K562 (cell line): ENCODE measurements at regions not wholly inside any gene's neighbourhood (a gene's known extent, or its start where the extent isn't known, plus 50 kb on each side); places are given as distances from the start of the nearest gene placed in this dataset.

Experiments used
- ATF1 ChIP-seq, 2 experiments: fragments of 450-650 bp in 1 of 2; IDR thresholded peaks; 2 replicates each; pipeline ENCODE4 v1.6.1; 2016; ENCODE audit warnings: missing compliant biosample characterization in 1 of 2, missing genetic modification characterization in 1 of 2
- C11orf30 ChIP-seq: fragments of 450-650 bp; IDR thresholded peaks from 2 replicates; pipeline ENCODE4 v1.6.1; 2016; ENCODE audit warnings: low read depth, mild to moderate bottlenecking
- CHD2 ChIP-seq: IDR thresholded peaks from 2 replicates; pipeline ENCODE4 v1.6.1; 2011; ENCODE audit warnings: low read depth, low read length
- GMEB1 ChIP-seq: fragments of 250-450 bp; sonication (Bioruptor Pico); IDR thresholded peaks from 2 replicates; pipeline ENCODE4 v1.4.0; 2020; ENCODE audit warnings: mild to moderate bottlenecking
- HEY1 ChIP-seq: fragments of 250-450 bp; sonication (Bioruptor Pico); IDR thresholded peaks from 2 replicates; pipeline ENCODE4 v1.5.0; 2020; ENCODE audit warnings: mild to moderate bottlenecking, moderate library complexity, borderline replicate concordance
- MYBL2 ChIP-seq, 2 experiments: fragments of 450-650 bp in 1 of 2; sonication (generic) in 1 of 2; formaldehyde crosslinking in 1 of 2; IDR thresholded peaks; 2 replicates each; pipeline versions ENCODE4 v1.6.1 to v1.8.1; 2017 to 2022; ENCODE audit warnings: borderline replicate concordance in 1 of 2, inconsistent platforms in 1 of 2, low read depth in 1 of 2, mild to moderate bottlenecking in 1 of 2, missing genetic modification reagents in 1 of 2, moderate library complexity in 1 of 2
- NCOR1 ChIP-seq: fragments of 450-650 bp; IDR thresholded peaks from 2 replicates; pipeline ENCODE4 v1.6.1; 2016; ENCODE audit warnings: mild to moderate bottlenecking, moderate library complexity
- NR2C1 ChIP-seq, 2 experiments: fragments of 450-650 bp; IDR thresholded peaks; 2 replicates each; pipeline ENCODE4 v1.6.1; 2017; ENCODE audit warnings: mild to moderate bottlenecking in 2 of 2, antibody characterized with exemption in 1 of 2, inconsistent platforms in 1 of 2, missing compliant biosample characterization in 1 of 2, missing genetic modification characterization in 1 of 2
- NUFIP1 ChIP-seq: fragments of 450-650 bp; IDR thresholded peaks from 2 replicates; pipeline ENCODE4 v1.6.1; 2018; ENCODE audit not compliant: partially characterized antibody
- OTX1 ChIP-seq: fragments of 450-650 bp; formaldehyde crosslinking; IDR thresholded peaks from 2 replicates; pipeline ENCODE4 v1.4.0; 2022; ENCODE audit warnings: mild to moderate bottlenecking
- RAD51 ChIP-seq: fragments of 450-650 bp; IDR thresholded peaks from 2 replicates; pipeline ENCODE4 v1.7.1; 2016; ENCODE audit warnings: low read depth, mild to moderate bottlenecking, borderline replicate concordance
- RCOR1 ChIP-seq, 2 experiments: IDR thresholded peaks; 2 replicates each; pipeline ENCODE4 v1.6.1; 2012; ENCODE audit warnings: low read depth in 2 of 2, low read length in 2 of 2, borderline replicate concordance in 1 of 2, improper control_type of control experiment in 1 of 2
- TAF7 ChIP-seq: fragments of 450-650 bp; IDR thresholded peaks from 2 replicates; pipeline ENCODE4 v1.6.1; 2016; ENCODE audit warnings: missing genetic modification characterization, missing compliant biosample characterization
- WHSC1 ChIP-seq: IDR thresholded peaks from one replicate; pipeline ENCODE4 v1.6.1; 2012; ENCODE audit warnings: low read length, control low read depth, inconsistent platforms
- ZNF699 ChIP-seq: fragments of 250-450 bp; sonication (Bioruptor Pico); IDR thresholded peaks from 2 replicates; pipeline ENCODE4 v1.8.0; 2021; ENCODE audit warnings: mild to moderate bottlenecking, moderate library complexity; ENCODE audit not compliant: insufficient replicate concordance
- ZNF707 ChIP-seq: fragments of 250-450 bp; sonication (Bioruptor Pico); conservative IDR thresholded peaks from 2 replicates; pipeline ENCODE4 v1.8.0; 2022; ENCODE audit warnings: inconsistent platforms, mild to moderate bottlenecking, moderate library complexity
- ZNF830 ChIP-seq: fragments of 250-450 bp; sonication (Bioruptor Pico); IDR thresholded peaks from 2 replicates; pipeline ENCODE4 v1.5.0; 2021; ENCODE audit warnings: mild to moderate bottlenecking
- TF ChIP-seq, protein P1 (sequence below): fragments of 250-450 bp; sonication (Bioruptor Pico); IDR thresholded peaks from 2 replicates; pipeline ENCODE4 v1.4.0; 2020; ENCODE audit warnings: mild to moderate bottlenecking, moderate library complexity, borderline replicate concordance
- TF ChIP-seq, protein P2 (sequence below): sonication (generic); formaldehyde crosslinking; IDR thresholded peaks from 2 replicates; pipeline ENCODE4 v1.8.1; 2023; ENCODE audit warnings: missing genetic modification reagents, mild to moderate bottlenecking, borderline replicate concordance

- TF ChIP-seq, protein P1, sequence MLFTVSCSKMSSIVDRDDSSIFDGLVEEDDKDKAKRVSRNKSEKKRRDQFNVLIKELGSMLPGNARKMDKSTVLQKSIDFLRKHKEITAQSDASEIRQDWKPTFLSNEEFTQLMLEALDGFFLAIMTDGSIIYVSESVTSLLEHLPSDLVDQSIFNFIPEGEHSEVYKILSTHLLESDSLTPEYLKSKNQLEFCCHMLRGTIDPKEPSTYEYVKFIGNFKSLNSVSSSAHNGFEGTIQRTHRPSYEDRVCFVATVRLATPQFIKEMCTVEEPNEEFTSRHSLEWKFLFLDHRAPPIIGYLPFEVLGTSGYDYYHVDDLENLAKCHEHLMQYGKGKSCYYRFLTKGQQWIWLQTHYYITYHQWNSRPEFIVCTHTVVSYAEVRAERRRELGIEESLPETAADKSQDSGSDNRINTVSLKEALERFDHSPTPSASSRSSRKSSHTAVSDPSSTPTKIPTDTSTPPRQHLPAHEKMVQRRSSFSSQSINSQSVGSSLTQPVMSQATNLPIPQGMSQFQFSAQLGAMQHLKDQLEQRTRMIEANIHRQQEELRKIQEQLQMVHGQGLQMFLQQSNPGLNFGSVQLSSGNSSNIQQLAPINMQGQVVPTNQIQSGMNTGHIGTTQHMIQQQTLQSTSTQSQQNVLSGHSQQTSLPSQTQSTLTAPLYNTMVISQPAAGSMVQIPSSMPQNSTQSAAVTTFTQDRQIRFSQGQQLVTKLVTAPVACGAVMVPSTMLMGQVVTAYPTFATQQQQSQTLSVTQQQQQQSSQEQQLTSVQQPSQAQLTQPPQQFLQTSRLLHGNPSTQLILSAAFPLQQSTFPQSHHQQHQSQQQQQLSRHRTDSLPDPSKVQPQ, result no peak
- TF ChIP-seq ZNF830, result no peak
- TF ChIP-seq OTX1, result no peak
- no peak for TF ChIP-seq MYBL2 (IDR thresholded peaks at IDR 0.05; ENCODE audit: low read depth)
- TF ChIP-seq MYBL2 (CRISPR knock-in tag; IDR thresholded peaks at IDR 0.05; ENCODE audit: borderline replicate concordance), result no peak
- no peak for TF ChIP-seq CHD2
- TF ChIP-seq NR2C1 (IDR thresholded peaks at IDR 0.05), result no peak
- TF ChIP-seq NR2C1 (tag; IDR thresholded peaks at IDR 0.05), result no peak
- TF ChIP-seq TAF7 (tag), result no peak
- TF ChIP-seq WHSC1, result no peak
- no peak for TF ChIP-seq RCOR1 (IDR thresholded peaks at IDR 0.05; ENCODE audit: borderline replicate concordance in 1 of 2, low read depth in 2 of 2, low read length in 2 of 2)
- TF ChIP-seq ZNF699 (CRISPR knock-in tag), result no peak
- TF ChIP-seq NUFIP1, result no peak
- TF ChIP-seq, protein P2, sequence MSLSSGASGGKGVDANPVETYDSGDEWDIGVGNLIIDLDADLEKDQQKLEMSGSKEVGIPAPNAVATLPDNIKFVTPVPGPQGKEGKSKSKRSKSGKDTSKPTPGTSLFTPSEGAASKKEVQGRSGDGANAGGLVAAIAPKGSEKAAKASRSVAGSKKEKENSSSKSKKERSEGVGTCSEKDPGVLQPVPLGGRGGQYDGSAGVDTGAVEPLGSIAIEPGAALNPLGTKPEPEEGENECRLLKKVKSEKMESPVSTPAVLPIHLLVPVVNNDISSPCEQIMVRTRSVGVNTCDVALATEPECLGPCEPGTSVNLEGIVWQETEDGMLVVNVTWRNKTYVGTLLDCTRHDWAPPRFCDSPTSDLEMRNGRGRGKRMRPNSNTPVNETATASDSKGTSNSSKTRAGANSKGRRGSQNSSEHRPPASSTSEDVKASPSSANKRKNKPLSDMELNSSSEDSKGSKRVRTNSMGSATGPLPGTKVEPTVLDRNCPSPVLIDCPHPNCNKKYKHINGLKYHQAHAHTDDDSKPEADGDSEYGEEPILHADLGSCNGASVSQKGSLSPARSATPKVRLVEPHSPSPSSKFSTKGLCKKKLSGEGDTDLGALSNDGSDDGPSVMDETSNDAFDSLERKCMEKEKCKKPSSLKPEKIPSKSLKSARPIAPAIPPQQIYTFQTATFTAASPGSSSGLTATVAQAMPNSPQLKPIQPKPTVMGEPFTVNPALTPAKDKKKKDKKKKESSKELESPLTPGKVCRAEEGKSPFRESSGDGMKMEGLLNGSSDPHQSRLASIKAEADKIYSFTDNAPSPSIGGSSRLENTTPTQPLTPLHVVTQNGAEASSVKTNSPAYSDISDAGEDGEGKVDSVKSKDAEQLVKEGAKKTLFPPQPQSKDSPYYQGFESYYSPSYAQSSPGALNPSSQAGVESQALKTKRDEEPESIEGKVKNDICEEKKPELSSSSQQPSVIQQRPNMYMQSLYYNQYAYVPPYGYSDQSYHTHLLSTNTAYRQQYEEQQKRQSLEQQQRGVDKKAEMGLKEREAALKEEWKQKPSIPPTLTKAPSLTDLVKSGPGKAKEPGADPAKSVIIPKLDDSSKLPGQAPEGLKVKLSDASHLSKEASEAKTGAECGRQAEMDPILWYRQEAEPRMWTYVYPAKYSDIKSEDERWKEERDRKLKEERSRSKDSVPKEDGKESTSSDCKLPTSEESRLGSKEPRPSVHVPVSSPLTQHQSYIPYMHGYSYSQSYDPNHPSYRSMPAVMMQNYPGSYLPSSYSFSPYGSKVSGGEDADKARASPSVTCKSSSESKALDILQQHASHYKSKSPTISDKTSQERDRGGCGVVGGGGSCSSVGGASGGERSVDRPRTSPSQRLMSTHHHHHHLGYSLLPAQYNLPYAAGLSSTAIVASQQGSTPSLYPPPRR (CRISPR knock-in tag), result no peak
- no peak for TF ChIP-seq HEY1 (CRISPR knock-in tag)
- TF ChIP-seq ATF1 (CRISPR knock-in tag; IDR thresholded peaks at IDR 0.05), result no peak
- TF ChIP-seq ATF1 (tag; IDR thresholded peaks at IDR 0.05), result no peak
- TF ChIP-seq NCOR1, result peak; percentile 86
- no peak for TF ChIP-seq RAD51
- TF ChIP-seq C11orf30, result no peak
- TF ChIP-seq GMEB1, result no peak
- no peak for TF ChIP-seq ZNF707 (CRISPR knock-in tag)
Measured at GRCh38 chr2:145769011-145769716, 1249.2 kb upstream of the ZEB2 start (continued).
